Mammary epithelial cell (primary cell): ENCODE measurements at regions not wholly inside any gene's neighbourhood (a gene's known extent, or its start where the extent isn't known, plus 50 kb on each side); places are given as distances from the start of the nearest gene placed in this dataset.

Source experiments
- CTCF ChIP-seq, 2 donors: IDR thresholded peaks in 1 of 2; conservative IDR thresholded peaks in 1 of 2; 2 replicates each; pipeline ENCODE4 v1.5.1; 2011 to 2012; ENCODE audit warnings: inconsistent platforms in 2 of 2, low read length in 2 of 2, mild to moderate bottlenecking in 2 of 2, control low read depth in 1 of 2, low read depth in 1 of 2; ENCODE audit not compliant: insufficient read depth in 1 of 2; ENCODE audit errors: extremely low read depth in 1 of 2
- EZH2 ChIP-seq: IDR thresholded peaks from 2 replicates; pipeline ENCODE4 v1.6.1; 2012; ENCODE audit warnings: low read length, inconsistent platforms, borderline replicate concordance

- TF ChIP-seq CTCF (conservative IDR thresholded peaks at IDR 0.05 in 1 of 2, IDR thresholded peaks at IDR 0.05 in 1 of 2; ENCODE audit: extremely low read depth in 1 of 2, insufficient read depth in 1 of 2, low read depth in 1 of 2, low read length in 2 of 2) (no peak), EZH2 (no peak)
These were observed 678.0 kb upstream of the KCND2 start for GRCh38 chr7:119594956-119595355.
